Fibroblast of pulmonary artery (primary cell): ENCODE measurements at regions not wholly inside any gene's neighbourhood (a gene's known extent, or its start where the extent isn't known, plus 50 kb on each side); places are given as distances from the start of the nearest gene placed in this dataset.

ENCODE experiments used
- DNase-seq: peaks from one replicate; pipeline ENCODE4 v3.0.0-alpha.2; 2010; ENCODE audit warnings: low read depth
- H3K4me3 ChIP-seq: replicated peaks from 2 replicates; pipeline ENCODE4 v1.5.1; 2011; ENCODE audit warnings: low read depth, mild to moderate bottlenecking, control low read depth, low read length, moderate library complexity
- TF ChIP-seq, protein P1 (sequence below): IDR thresholded peaks from 2 replicates; pipeline ENCODE4 v1.5.1; 2011; ENCODE audit warnings: mild to moderate bottlenecking, control low read depth, low read length, inconsistent platforms; ENCODE audit errors: missing control alignments

- no peak for DNase-seq
- no peak overlapping the region for H3K4me3 ChIP-seq
- TF ChIP-seq, protein P1, sequence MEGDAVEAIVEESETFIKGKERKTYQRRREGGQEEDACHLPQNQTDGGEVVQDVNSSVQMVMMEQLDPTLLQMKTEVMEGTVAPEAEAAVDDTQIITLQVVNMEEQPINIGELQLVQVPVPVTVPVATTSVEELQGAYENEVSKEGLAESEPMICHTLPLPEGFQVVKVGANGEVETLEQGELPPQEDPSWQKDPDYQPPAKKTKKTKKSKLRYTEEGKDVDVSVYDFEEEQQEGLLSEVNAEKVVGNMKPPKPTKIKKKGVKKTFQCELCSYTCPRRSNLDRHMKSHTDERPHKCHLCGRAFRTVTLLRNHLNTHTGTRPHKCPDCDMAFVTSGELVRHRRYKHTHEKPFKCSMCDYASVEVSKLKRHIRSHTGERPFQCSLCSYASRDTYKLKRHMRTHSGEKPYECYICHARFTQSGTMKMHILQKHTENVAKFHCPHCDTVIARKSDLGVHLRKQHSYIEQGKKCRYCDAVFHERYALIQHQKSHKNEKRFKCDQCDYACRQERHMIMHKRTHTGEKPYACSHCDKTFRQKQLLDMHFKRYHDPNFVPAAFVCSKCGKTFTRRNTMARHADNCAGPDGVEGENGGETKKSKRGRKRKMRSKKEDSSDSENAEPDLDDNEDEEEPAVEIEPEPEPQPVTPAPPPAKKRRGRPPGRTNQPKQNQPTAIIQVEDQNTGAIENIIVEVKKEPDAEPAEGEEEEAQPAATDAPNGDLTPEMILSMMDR = no peak
These were observed 221.2 kb downstream of the HHIPL2 start for GRCh38 chr1:222326710-222327036.

DNA sequence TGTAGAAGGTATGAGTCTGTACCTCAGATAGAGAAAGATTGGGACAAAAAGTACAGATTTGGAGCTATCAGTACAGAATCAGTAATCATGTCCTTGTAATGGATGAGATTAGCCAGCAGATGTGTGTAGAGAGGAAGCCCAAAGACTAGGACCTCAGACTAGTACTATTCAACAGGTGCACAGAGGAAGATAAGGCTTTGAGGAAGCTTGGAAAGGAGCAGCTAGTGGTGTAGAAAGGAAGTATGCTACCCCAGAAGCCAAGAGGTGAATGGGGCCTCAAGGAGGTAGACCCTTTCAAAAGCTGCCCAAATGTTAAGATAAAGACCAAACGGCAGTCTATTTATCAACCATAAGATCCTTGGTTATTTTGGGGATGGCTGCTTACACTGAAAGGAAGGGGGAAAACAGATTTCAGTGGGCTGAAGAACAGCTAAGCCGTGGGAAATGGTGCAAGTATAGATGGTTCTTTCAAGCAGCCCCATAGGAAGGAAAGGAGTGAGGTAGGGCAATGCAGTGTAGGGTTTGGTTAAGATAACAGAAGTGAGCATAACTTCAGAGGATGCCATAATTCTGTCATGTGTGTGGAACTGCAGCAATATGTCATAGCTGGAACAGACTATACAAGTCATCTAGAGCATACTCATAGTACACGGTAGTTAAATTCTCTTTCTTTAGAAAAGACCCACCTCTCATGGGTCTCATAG is 221.7 kb downstream of the HHIPL2 start:
- no peak for DNase-seq
- no peak overlapping the region for H3K4me3 ChIP-seq
- TF ChIP-seq, protein P1 = no peak

GRCh38 chr1:222325506-222325905 is 222.4 kb downstream of the HHIPL2 start:
- TF ChIP-seq, protein P1 = no peak
- DNase-seq = no peak
- H3K4me3 ChIP-seq = no peak overlapping the region

DNA sequence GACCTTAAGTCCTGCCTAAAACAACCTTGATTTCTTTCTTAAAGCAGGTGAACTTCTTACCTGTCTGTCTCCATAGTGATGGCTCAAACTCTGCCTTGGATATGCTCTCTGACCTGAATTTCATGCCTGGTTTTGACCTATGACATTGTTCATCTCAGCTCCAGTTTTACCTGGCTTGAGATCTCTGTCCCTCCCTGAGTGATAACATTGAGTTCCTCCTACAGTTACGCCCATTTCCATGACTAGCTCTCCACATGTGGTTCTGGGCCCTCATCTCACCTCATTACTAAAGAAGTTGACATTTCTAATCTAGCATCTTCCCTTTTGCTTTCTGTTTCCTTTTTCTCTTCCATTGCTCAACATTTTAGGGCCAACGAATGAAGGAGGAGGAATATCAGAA is 233.1 kb downstream of the HHIPL2 start:
- TF ChIP-seq, protein P1 = no peak
- H3K4me3 ChIP-seq = no peak overlapping the region
- no peak for DNase-seq

GRCh38 chr1:222310836-222311235 is 237.1 kb downstream of the HHIPL2 start:
- no peak overlapping the region for H3K4me3 ChIP-seq
- DNase-seq = no peak
- TF ChIP-seq, protein P1 = no peak

DNA sequence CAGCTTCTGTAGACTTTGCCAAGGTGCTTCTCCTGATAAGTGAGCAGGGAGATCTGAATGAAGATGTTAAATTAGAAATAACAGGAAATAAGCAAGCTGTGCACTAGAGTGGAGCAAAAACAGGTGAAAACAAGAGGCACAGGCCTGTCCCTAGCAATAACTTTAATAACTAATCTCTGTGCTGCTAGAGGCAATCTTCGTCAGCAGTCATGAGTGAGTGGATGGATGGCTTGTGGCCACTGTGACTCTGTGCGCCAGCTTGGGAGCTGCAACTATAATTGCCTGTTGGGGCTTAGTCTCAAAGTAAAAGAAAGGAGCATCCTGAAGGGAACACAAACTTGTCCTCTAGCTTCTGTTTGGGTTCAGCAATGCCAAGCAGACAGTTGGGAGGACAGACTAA is 240.3 kb downstream of the HHIPL2 start:
- no peak overlapping the region for H3K4me3 ChIP-seq
- no peak for DNase-seq
- TF ChIP-seq, protein P1 = no peak

- TF ChIP-seq, protein P1 = no peak
- no peak for DNase-seq
- H3K4me3 ChIP-seq = no peak overlapping the region
These were observed 241.4 kb downstream of the HHIPL2 start for GRCh38 chr1:222306512-222306911.
